ENCODE measurements at regions not wholly inside any gene's neighbourhood (a gene's known extent, or its start where the extent isn't known, plus 50 kb on each side); places are given as distances from the start of the nearest gene placed in this dataset.

DNA sequence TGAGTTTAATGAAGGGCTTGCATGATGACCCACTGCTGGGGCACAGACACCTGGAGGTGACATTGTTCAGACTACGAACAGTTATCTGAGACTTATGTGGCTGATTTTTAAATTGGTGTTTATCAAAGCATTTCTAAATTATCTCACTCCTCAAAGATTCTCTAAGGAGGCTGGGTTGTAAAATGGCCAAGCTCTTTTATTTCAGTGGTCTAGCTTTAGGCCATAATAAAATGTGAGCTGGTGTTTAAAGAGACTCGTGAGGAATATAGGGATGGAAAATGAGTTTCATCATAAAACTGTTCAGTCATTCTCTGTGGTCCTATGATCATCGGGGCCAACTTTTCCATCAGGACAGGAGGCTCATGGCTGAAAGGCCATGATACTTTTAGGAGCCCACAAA, 93.4 kb downstream of the SPP2 start:
- TF ChIP-seq, protein P1, sequence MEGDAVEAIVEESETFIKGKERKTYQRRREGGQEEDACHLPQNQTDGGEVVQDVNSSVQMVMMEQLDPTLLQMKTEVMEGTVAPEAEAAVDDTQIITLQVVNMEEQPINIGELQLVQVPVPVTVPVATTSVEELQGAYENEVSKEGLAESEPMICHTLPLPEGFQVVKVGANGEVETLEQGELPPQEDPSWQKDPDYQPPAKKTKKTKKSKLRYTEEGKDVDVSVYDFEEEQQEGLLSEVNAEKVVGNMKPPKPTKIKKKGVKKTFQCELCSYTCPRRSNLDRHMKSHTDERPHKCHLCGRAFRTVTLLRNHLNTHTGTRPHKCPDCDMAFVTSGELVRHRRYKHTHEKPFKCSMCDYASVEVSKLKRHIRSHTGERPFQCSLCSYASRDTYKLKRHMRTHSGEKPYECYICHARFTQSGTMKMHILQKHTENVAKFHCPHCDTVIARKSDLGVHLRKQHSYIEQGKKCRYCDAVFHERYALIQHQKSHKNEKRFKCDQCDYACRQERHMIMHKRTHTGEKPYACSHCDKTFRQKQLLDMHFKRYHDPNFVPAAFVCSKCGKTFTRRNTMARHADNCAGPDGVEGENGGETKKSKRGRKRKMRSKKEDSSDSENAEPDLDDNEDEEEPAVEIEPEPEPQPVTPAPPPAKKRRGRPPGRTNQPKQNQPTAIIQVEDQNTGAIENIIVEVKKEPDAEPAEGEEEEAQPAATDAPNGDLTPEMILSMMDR (IDR thresholded peaks at IDR 0.05; ENCODE audit: poor library complexity, severe bottlenecking), result no peak
- TF ChIP-seq EP300 (conservative IDR thresholded peaks at IDR 0.05; ENCODE audit: poor library complexity, severe bottlenecking) (no peak), POLR2AphosphoS5 (IDR thresholded peaks at IDR 0.05) (no peak), EZH2 (IDR thresholded peaks at IDR 0.05; ENCODE audit: borderline replicate concordance, insufficient read depth, low read length, poor library complexity, severe bottlenecking) (no peak), TAF1 (IDR thresholded peaks at IDR 0.05; ENCODE audit: low read depth) (no peak), RAD21 (conservative IDR thresholded peaks at IDR 0.05) (no peak)
- TF ChIP-seq, protein P2, sequence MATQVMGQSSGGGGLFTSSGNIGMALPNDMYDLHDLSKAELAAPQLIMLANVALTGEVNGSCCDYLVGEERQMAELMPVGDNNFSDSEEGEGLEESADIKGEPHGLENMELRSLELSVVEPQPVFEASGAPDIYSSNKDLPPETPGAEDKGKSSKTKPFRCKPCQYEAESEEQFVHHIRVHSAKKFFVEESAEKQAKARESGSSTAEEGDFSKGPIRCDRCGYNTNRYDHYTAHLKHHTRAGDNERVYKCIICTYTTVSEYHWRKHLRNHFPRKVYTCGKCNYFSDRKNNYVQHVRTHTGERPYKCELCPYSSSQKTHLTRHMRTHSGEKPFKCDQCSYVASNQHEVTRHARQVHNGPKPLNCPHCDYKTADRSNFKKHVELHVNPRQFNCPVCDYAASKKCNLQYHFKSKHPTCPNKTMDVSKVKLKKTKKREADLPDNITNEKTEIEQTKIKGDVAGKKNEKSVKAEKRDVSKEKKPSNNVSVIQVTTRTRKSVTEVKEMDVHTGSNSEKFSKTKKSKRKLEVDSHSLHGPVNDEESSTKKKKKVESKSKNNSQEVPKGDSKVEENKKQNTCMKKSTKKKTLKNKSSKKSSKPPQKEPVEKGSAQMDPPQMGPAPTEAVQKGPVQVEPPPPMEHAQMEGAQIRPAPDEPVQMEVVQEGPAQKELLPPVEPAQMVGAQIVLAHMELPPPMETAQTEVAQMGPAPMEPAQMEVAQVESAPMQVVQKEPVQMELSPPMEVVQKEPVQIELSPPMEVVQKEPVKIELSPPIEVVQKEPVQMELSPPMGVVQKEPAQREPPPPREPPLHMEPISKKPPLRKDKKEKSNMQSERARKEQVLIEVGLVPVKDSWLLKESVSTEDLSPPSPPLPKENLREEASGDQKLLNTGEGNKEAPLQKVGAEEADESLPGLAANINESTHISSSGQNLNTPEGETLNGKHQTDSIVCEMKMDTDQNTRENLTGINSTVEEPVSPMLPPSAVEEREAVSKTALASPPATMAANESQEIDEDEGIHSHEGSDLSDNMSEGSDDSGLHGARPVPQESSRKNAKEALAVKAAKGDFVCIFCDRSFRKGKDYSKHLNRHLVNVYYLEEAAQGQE (IDR thresholded peaks at IDR 0.05; ENCODE audit: borderline replicate concordance), result no peak
